ENCODE measurements at regions not wholly inside any gene's neighbourhood (a gene's known extent, or its start where the extent isn't known, plus 50 kb on each side); places are given as distances from the start of the nearest gene placed in this dataset.

DNA sequence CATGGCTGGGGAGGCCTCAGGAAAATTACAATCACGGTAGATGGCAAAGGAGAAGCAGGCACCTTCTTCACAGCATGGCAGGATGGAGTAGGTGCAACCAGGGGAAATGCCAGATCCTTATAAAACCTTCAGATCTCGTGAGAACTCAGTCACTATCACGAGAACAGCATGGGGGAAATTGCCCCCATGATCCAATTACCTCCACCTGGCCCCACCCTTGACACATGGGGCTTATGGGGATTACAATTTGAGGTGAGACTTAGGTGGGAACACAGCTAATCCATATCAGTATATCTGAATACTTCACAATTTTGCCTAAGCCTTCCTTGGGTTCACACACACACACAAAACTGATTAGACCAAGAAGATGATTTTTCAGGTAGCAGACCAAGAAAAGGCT lies 145.1 kb upstream of the COL1A2 start:
- TF ChIP-seq, protein P1, sequence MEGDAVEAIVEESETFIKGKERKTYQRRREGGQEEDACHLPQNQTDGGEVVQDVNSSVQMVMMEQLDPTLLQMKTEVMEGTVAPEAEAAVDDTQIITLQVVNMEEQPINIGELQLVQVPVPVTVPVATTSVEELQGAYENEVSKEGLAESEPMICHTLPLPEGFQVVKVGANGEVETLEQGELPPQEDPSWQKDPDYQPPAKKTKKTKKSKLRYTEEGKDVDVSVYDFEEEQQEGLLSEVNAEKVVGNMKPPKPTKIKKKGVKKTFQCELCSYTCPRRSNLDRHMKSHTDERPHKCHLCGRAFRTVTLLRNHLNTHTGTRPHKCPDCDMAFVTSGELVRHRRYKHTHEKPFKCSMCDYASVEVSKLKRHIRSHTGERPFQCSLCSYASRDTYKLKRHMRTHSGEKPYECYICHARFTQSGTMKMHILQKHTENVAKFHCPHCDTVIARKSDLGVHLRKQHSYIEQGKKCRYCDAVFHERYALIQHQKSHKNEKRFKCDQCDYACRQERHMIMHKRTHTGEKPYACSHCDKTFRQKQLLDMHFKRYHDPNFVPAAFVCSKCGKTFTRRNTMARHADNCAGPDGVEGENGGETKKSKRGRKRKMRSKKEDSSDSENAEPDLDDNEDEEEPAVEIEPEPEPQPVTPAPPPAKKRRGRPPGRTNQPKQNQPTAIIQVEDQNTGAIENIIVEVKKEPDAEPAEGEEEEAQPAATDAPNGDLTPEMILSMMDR (conservative IDR thresholded peaks at IDR 0.05): no peak
- no peak for TF ChIP-seq EZH2 (IDR thresholded peaks at IDR 0.05; ENCODE audit: low read depth)
